DND-41 (cell line): ENCODE measurements at regions not wholly inside any gene's neighbourhood (a gene's known extent, or its start where the extent isn't known, plus 50 kb on each side); places are given as distances from the start of the nearest gene placed in this dataset.

ENCODE experiments used
- EZH2 ChIP-seq: IDR thresholded peaks from 3 replicates; pipeline ENCODE4 v1.6.1; 2012; ENCODE audit warnings: borderline replicate concordance, low read depth, mild to moderate bottlenecking, moderate library complexity, low read length, inconsistent platforms; ENCODE audit not compliant: severe bottlenecking
- TF ChIP-seq, protein P1 (sequence below): IDR thresholded peaks from 2 replicates; pipeline ENCODE4 v1.5.1; 2012; ENCODE audit warnings: borderline replicate concordance, low read length, moderate library complexity, mild to moderate bottlenecking; ENCODE audit not compliant: poor library complexity, severe bottlenecking; ENCODE audit errors: extremely low read depth

DNA sequence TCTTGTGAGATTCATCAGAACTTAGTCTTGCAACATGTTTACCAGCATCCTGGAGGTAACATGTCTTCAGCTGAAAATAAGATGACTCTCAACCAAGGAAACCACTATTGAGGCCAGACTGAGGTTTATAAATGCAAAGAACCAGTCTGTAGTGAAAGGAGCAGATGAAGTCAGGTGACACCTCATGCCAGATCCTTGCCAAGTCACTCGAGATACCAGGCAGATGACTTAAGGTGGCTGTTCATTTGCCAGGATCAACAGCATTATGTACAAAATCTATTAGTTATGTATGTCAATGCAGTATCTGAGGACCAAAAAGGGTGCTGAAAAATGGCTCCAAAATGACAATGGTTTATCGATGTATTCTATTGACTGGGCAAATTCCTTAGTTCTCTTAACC, 100.0 kb upstream of the SOX6 start:
- TF ChIP-seq, protein P1, sequence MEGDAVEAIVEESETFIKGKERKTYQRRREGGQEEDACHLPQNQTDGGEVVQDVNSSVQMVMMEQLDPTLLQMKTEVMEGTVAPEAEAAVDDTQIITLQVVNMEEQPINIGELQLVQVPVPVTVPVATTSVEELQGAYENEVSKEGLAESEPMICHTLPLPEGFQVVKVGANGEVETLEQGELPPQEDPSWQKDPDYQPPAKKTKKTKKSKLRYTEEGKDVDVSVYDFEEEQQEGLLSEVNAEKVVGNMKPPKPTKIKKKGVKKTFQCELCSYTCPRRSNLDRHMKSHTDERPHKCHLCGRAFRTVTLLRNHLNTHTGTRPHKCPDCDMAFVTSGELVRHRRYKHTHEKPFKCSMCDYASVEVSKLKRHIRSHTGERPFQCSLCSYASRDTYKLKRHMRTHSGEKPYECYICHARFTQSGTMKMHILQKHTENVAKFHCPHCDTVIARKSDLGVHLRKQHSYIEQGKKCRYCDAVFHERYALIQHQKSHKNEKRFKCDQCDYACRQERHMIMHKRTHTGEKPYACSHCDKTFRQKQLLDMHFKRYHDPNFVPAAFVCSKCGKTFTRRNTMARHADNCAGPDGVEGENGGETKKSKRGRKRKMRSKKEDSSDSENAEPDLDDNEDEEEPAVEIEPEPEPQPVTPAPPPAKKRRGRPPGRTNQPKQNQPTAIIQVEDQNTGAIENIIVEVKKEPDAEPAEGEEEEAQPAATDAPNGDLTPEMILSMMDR, result no peak
- TF ChIP-seq EZH2, result no peak
